Activated CD8-positive, alpha-beta T cell treated with anti-CD3 and anti-CD28 coated beads for 36 hours (primary cell): ENCODE measurements at regions not wholly inside any gene's neighbourhood (a gene's known extent, or its start where the extent isn't known, plus 50 kb on each side); places are given as distances from the start of the nearest gene placed in this dataset.

Source experiments
- ATAC-seq: fragments of 200-7000 bp; cut with Tn5 transposase; one replicate; pipeline ENCODE4 v1.10.0; 2021; ENCODE audit warnings: mild to moderate bottlenecking, moderate library complexity
- CTCF ChIA-PET: fragments of 350-600 bp; sonication (Branson Sonifier 250); formaldehyde crosslinking; loops from one replicate; lab custom pipeline; 2021; ENCODE audit warnings: antibody characterized with exemption; lab: Charles Lee
- POLR2A ChIA-PET: fragments of 350-600 bp; sonication (Branson Sonifier 250); formaldehyde crosslinking; loops from one replicate; lab custom pipeline; 2021; ENCODE audit warnings: antibody characterized with exemption; lab: Charles Lee
- DNase-seq: peaks from one replicate; pipeline ENCODE4 v3.0.0-alpha.2; 2020
- H3K27ac Mint-ChIP-seq: one replicate; pipeline ENCODE4 v1.8.0; 2021; ENCODE audit warnings: mild to moderate bottlenecking, mixed read lengths
- H3K27me3 Mint-ChIP-seq: one replicate; pipeline ENCODE4 v1.8.0; 2021; ENCODE audit warnings: mixed read lengths
- H3K36me3 Mint-ChIP-seq: one replicate; pipeline ENCODE4 v1.8.0; 2021; ENCODE audit warnings: low read depth, mixed read lengths
- H3K4me1 Mint-ChIP-seq: one replicate; pipeline ENCODE4 v1.8.0; 2021; ENCODE audit warnings: low read depth, mixed read lengths
- H3K4me3 Mint-ChIP-seq: one replicate; pipeline ENCODE4 v1.8.0; 2021; ENCODE audit warnings: mild to moderate bottlenecking, moderate library complexity, mixed read lengths
- H3K9me3 Mint-ChIP-seq: one replicate; pipeline ENCODE4 v1.8.0; 2021; ENCODE audit warnings: mixed read lengths
- CTCF ChIP-seq: fragments of 200-600 bp; IDR thresholded peaks from one replicate; pipeline ENCODE4 v1.8.0; 2022; ENCODE audit warnings: antibody characterized with exemption, mild to moderate bottlenecking
- intact Hi-C: fragments of 100-400 bp; cut with micrococcal nuclease; formaldehyde crosslinking; loops from one replicate; pipeline ENCODE4 v1.10.0; 2022

- TF ChIP-seq CTCF, result no peak
- DNase-seq (no peak), ATAC-seq (no peak)
- no peak overlapping the region for H3K27ac Mint-ChIP-seq
- H3K4me1 Mint-ChIP-seq, result no peaks in the 10 kb centered on the region
- ChIA-PET CTCF (no interaction called here), POLR2A (no interaction called here)
- H3K9me3 Mint-ChIP-seq, result peaks cover 4% of the 10 kb centered on the region
- no peak overlapping the region for H3K4me3 Mint-ChIP-seq
- peaks cover 8% of the 10 kb centered on the region for H3K27me3 Mint-ChIP-seq
- intact Hi-C loops, result no loop called here
- no peaks in the 10 kb centered on the region for H3K36me3 Mint-ChIP-seq
Measured at GRCh38 chr2:65722028-65722778, 289.8 kb upstream of the SPRED2 start.

- H3K9me3 Mint-ChIP-seq, result no peaks in the 10 kb centered on the region
- POLR2A ChIA-PET, result no interaction called here
Measured at GRCh38 chr2:65716698-65717097, 284.3 kb upstream of the SPRED2 start.

GRCh38 chr2:65715323-65715722, 282.9 kb upstream of the SPRED2 start:
- TF ChIP-seq CTCF, result no peak
- Mint-ChIP-seq H3K4me1 (no peaks in the 10 kb centered on the region), H3K9me3 (no peaks in the 10 kb centered on the region), H3K36me3 (no peaks in the 10 kb centered on the region), H3K27me3 (peaks cover 16% of the 10 kb centered on the region), H3K27ac (no peak overlapping the region), H3K4me3 (no peak overlapping the region)
- intact Hi-C loops, result no loop called here
- DNase-seq (no peak), ATAC-seq (no peak)
- POLR2A ChIA-PET, result no interaction called here
- CTCF ChIA-PET, result no interaction called here

More at GRCh38 chr2:65716698-65717097, 284.3 kb upstream of the SPRED2 start:
- Mint-ChIP-seq H3K27me3 (peaks cover 14% of the 10 kb centered on the region), H3K4me3 (no peak overlapping the region), H3K27ac (no peak overlapping the region), H3K4me1 (no peaks in the 10 kb centered on the region), H3K36me3 (no peaks in the 10 kb centered on the region)
- TF ChIP-seq CTCF, result no peak
- CTCF ChIA-PET, result no interaction called here
- no peak for DNase-seq
- intact Hi-C loops, result no loop called here
- ATAC-seq, result no peak

GRCh38 chr2:65714866-65715265, 282.5 kb upstream of the SPRED2 start:
- Mint-ChIP-seq H3K27ac (no peak overlapping the region), H3K9me3 (no peaks in the 10 kb centered on the region), H3K27me3 (peaks cover 16% of the 10 kb centered on the region), H3K36me3 (no peaks in the 10 kb centered on the region), H3K4me3 (no peak overlapping the region), H3K4me1 (no peaks in the 10 kb centered on the region)
- TF ChIP-seq CTCF, result no peak
- POLR2A ChIA-PET, result no interaction called here
- no peak for ATAC-seq
- CTCF ChIA-PET, result no interaction called here
- intact Hi-C loops, result no loop called here
- no peak for DNase-seq

- Mint-ChIP-seq H3K4me3 (no peak overlapping the region), H3K4me1 (no peaks in the 10 kb centered on the region), H3K27me3 (peaks cover 12% of the 10 kb centered on the region), H3K9me3 (no peaks in the 10 kb centered on the region), H3K36me3 (no peaks in the 10 kb centered on the region), H3K27ac (no peak overlapping the region)
- ATAC-seq, result no peak
- DNase-seq, result no peak
- POLR2A ChIA-PET, result no interaction called here
- intact Hi-C loops, result no loop called here
- CTCF ChIA-PET, result no interaction called here
- no peak for TF ChIP-seq CTCF
Measured at GRCh38 chr2:65711863-65712262, 279.5 kb upstream of the SPRED2 start.
